SK-N-MC (cell line): ENCODE measurements at regions not wholly inside any gene's neighbourhood (a gene's known extent, or its start where the extent isn't known, plus 50 kb on each side); places are given as distances from the start of the nearest gene placed in this dataset.

Experiments used
- EZH2 ChIP-seq: fragments of 200-600 bp; sonication (generic); IDR thresholded peaks from one replicate; pipeline ENCODE4 v1.6.1; 2017; ENCODE audit warnings: antibody characterized with exemption
- FOXP2 ChIP-seq: optimal IDR thresholded peaks from 2 replicates; pipeline ENCODE3; 2011; ENCODE audit warnings: mild to moderate bottlenecking, moderate library complexity; ENCODE audit not compliant: insufficient read depth; ENCODE audit errors: extremely low read length, control extremely low read depth
- POLR2AphosphoS5 ChIP-seq: IDR thresholded peaks from 2 replicates; pipeline ENCODE4 v1.6.1; 2012; ENCODE audit warnings: mild to moderate bottlenecking, low read depth, low read length, borderline replicate concordance

DNA sequence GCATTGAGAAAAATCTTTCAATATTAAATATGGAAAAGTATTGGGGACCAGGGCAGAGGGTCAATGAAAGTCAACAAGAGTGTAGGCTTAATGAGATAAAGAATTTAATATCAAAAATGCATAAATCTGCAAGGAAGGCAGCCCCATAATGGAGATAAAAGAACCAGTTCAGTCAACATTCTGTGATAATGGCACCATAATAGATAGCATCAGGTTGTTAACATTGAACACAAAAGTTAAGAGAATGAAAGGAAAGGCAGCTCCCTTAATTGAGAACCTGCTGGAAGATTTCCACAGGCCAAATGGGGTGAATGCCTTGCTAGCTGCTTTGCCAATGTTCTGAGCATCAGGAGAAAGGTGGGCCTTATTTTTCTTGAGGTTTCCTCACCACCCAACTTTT lies 60.4 kb upstream of the TMEM33 start:
- TF ChIP-seq FOXP2 (no peak), EZH2 (no peak), POLR2AphosphoS5 (no peak)
